ENCODE measurements at regions not wholly inside any gene's neighbourhood (a gene's known extent, or its start where the extent isn't known, plus 50 kb on each side); places are given as distances from the start of the nearest gene placed in this dataset.
"Not testable (repeated sequence)": the region's sequence is repeated elsewhere in the genome, so short reads cannot be mapped to it uniquely, and the experiment has no call there.

DNA sequence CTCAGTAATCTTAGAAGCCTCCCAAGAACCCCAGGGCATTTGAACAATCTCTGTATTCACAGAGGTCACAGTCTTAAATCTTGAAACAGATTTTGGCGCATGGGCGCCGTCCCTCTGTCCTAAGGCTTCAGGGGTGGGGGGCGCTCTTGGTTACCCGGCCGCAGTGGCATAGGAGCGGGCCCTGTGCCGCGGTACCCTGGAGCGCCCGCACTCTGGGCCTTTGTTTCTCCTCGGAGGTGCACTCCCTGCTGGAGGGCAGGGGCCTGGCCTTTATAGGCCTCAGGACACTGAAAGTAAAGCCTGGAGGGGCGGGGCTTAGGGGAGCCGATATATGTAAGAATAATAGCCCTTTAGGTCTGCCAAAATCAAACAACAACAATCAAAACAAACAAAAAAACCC, 197.3 kb upstream of the FOLH1 start (continued):
- TF ChIP-seq, protein P1, sequence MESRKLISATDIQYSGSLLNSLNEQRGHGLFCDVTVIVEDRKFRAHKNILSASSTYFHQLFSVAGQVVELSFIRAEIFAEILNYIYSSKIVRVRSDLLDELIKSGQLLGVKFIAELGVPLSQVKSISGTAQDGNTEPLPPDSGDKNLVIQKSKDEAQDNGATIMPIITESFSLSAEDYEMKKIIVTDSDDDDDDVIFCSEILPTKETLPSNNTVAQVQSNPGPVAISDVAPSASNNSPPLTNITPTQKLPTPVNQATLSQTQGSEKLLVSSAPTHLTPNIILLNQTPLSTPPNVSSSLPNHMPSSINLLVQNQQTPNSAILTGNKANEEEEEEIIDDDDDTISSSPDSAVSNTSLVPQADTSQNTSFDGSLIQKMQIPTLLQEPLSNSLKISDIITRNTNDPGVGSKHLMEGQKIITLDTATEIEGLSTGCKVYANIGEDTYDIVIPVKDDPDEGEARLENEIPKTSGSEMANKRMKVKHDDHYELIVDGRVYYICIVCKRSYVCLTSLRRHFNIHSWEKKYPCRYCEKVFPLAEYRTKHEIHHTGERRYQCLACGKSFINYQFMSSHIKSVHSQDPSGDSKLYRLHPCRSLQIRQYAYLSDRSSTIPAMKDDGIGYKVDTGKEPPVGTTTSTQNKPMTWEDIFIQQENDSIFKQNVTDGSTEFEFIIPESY (IDR thresholded peaks at IDR 0.05) = no peak
- TF ChIP-seq GABPA (IDR thresholded peaks at IDR 0.05 in 1 of 2, conservative IDR thresholded peaks at IDR 0.05 in 1 of 2) (no peak), HNF4A (conservative IDR thresholded peaks at IDR 0.05) (no peak), YY1 (IDR thresholded peaks at IDR 0.05) (no peak), RXRA (IDR thresholded peaks at IDR 0.05) (no peak), EGR1 (IDR thresholded peaks at IDR 0.05; ENCODE audit: low read depth in 2 of 2) (no peak), HNF4G (IDR thresholded peaks at IDR 0.05) (no peak), SP1 (IDR thresholded peaks at IDR 0.05) (no peak), NR2F2 (IDR thresholded peaks at IDR 0.05) (no peak)
- TF ChIP-seq, protein P2, sequence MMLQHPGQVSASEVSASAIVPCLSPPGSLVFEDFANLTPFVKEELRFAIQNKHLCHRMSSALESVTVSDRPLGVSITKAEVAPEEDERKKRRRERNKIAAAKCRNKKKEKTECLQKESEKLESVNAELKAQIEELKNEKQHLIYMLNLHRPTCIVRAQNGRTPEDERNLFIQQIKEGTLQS (IDR thresholded peaks at IDR 0.05) = no peak
- TF ChIP-seq, protein P3, sequence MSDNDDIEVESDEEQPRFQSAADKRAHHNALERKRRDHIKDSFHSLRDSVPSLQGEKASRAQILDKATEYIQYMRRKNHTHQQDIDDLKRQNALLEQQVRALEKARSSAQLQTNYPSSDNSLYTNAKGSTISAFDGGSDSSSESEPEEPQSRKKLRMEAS (IDR thresholded peaks at IDR 0.05) = no peak

DNA sequence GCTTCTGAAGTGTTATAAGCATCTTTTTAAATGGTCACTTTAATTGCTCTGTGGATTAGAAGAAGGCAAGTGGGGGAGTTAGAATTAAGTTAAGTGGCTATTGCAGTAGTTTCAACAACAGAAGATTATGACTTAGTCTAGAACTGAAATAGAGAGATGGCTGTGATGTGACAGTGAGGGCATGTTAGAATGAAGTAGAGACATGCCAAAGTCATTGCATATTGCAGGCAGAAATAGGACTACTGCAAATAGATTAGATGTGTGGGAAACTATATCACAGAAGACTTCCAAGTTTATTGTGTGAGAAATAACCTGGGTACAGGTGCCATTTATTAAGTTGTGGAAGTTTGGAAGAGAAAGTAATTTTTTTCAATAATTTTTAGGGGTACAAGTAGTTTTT, 187.4 kb upstream of the FOLH1 start:
- not testable (repeated sequence) for H3K27ac ChIP-seq (ENCODE audit: low read depth in 1 of 2, low read length in 2 of 2); DNase-seq (ENCODE audit: low spot score); H3K9ac ChIP-seq (ENCODE audit: low read depth in 1 of 2, low read length in 2 of 2); H3K9me3 ChIP-seq (ENCODE audit: control insufficient read depth in 4 of 4, low read length in 3 of 4); H3K4me1 ChIP-seq (ENCODE audit: control insufficient read depth in 4 of 4, insufficient read depth in 4 of 4, low read length in 3 of 4); H3K4me3 ChIP-seq (ENCODE audit: low read depth in 1 of 3, low read length in 3 of 3); H3K27me3 ChIP-seq (ENCODE audit: control insufficient read depth in 4 of 4, insufficient read depth in 4 of 4, low read length in 3 of 4); H3K36me3 ChIP-seq (ENCODE audit: control insufficient read depth in 4 of 4, insufficient read depth in 3 of 4, low read depth in 1 of 4, low read length in 3 of 4)

DNA sequence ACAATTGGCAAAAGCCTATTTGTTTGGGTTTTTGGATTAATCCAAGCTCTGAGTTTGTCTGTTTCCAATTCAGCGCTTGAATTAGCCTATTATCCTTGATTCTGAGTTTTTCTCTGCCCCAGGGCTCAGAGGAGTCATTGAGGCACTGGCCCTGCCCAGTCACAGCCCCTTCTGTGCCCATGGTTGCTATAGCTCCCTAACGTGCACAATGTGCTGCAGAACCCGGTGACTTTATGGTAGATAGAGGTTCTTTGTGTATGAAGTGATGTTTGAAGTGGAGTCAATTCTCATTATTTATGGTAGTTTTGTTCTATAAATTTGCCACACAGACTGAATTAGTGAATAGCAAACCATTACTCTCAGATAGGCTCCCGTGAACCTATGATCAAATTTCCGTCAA, 182.0 kb upstream of the FOLH1 start:
- H3K9ac ChIP-seq (ENCODE audit: low read depth in 1 of 2, low read length in 2 of 2); DNase-seq (ENCODE audit: low spot score); H3K9me3 ChIP-seq (ENCODE audit: control insufficient read depth in 4 of 4, low read length in 3 of 4); H3K27ac ChIP-seq (ENCODE audit: low read depth in 1 of 2, low read length in 2 of 2); H3K36me3 ChIP-seq (ENCODE audit: control insufficient read depth in 4 of 4, insufficient read depth in 3 of 4, low read depth in 1 of 4, low read length in 3 of 4); H3K4me3 ChIP-seq (ENCODE audit: low read depth in 1 of 3, low read length in 3 of 3); H3K27me3 ChIP-seq (ENCODE audit: control insufficient read depth in 4 of 4, insufficient read depth in 4 of 4, low read length in 3 of 4); H3K4me1 ChIP-seq (ENCODE audit: control insufficient read depth in 4 of 4, insufficient read depth in 4 of 4, low read length in 3 of 4): not testable (repeated sequence)
- WGBS = 79% methylated on average over 5 of the region's 5 CpGs

DNA sequence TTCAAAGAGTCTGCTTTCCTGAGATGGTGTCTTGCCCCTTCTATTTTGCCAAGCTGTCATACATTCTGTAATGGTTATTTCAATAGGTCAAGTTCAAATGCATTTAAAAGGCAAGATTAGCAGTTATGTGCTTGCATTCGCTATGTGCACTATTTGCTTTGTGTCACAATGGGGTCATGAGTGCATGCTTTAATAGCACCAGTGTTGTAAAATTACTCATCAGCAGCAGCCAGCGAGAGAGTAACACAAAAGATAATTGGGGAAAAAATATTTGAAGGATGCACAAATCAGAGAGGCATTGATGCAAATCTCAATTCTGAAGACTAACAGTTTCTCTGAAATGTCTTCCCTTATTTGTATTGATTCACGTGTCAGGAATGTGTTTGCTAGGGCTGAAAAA, 180.7 kb upstream of the FOLH1 start:
- 51% methylated on average over 3 of the region's 3 CpGs for WGBS
- not testable (repeated sequence) for DNase-seq (ENCODE audit: low spot score); H3K4me3 ChIP-seq (ENCODE audit: low read depth in 1 of 3, low read length in 3 of 3); H3K36me3 ChIP-seq (ENCODE audit: control insufficient read depth in 4 of 4, insufficient read depth in 3 of 4, low read depth in 1 of 4, low read length in 3 of 4); H3K27me3 ChIP-seq (ENCODE audit: control insufficient read depth in 4 of 4, insufficient read depth in 4 of 4, low read length in 3 of 4); H3K9me3 ChIP-seq (ENCODE audit: control insufficient read depth in 4 of 4, low read length in 3 of 4); H3K9ac ChIP-seq (ENCODE audit: low read depth in 1 of 2, low read length in 2 of 2); H3K27ac ChIP-seq (ENCODE audit: low read depth in 1 of 2, low read length in 2 of 2); H3K4me1 ChIP-seq (ENCODE audit: control insufficient read depth in 4 of 4, insufficient read depth in 4 of 4, low read length in 3 of 4)

DNA sequence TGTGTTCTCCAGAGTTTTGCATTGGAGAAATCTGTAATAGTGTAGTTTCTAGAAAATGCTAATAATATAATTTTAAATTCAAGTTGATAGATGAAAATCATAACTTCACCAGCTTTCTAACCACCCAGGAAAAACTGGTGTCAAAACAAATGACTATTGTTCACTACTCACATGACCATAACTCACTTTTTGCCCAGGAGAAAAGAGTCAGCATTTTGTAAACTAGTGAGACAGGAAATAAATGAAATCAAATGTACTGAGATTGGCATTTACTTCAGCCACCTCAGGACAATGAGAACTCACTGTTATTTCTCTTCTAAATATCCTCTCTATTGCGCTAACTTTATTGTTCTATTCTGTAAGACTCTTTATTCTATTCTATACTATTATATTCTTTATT, 176.0 kb upstream of the FOLH1 start:
- H3K4me3 ChIP-seq (ENCODE audit: low read depth in 1 of 3, low read length in 3 of 3); H3K36me3 ChIP-seq (ENCODE audit: control insufficient read depth in 4 of 4, insufficient read depth in 3 of 4, low read depth in 1 of 4, low read length in 3 of 4); H3K27ac ChIP-seq (ENCODE audit: low read depth in 1 of 2, low read length in 2 of 2); H3K9ac ChIP-seq (ENCODE audit: low read depth in 1 of 2, low read length in 2 of 2); H3K27me3 ChIP-seq (ENCODE audit: control insufficient read depth in 4 of 4, insufficient read depth in 4 of 4, low read length in 3 of 4); H3K4me1 ChIP-seq (ENCODE audit: control insufficient read depth in 4 of 4, insufficient read depth in 4 of 4, low read length in 3 of 4); H3K9me3 ChIP-seq (ENCODE audit: control insufficient read depth in 4 of 4, low read length in 3 of 4); DNase-seq (ENCODE audit: low spot score): not testable (repeated sequence)
- 89% methylated on average over 1 of the region's 1 CpG for WGBS
